ENCODE measurements at regions not wholly inside any gene's neighbourhood (a gene's known extent, or its start where the extent isn't known, plus 50 kb on each side); places are given as distances from the start of the nearest gene placed in this dataset.

- peaks cover 35% of the 10 kb centered on the region for H3K27me3 Mint-ChIP-seq
- no peaks in the 10 kb centered on the region for H3K36me3 Mint-ChIP-seq (ENCODE audit: insufficient read depth)
- DNase-seq (ENCODE audit: low spot score in 2 of 2): no peak
- no peaks in the 10 kb centered on the region for H3K9me3 Mint-ChIP-seq
- no peak overlapping the region for H3K4me3 Mint-ChIP-seq
- H3K4me1 Mint-ChIP-seq: no peaks in the 10 kb centered on the region
- no peak for ATAC-seq (replicated peaks; ENCODE audit: extremely low read depth, poor library complexity, severe bottlenecking)
- no peak overlapping the region for H3K27ac Mint-ChIP-seq (ENCODE audit: low read depth)
Observed at GRCh38 chr10:78378192-78378591, 344.5 kb downstream of the RPS24 start.

GRCh38 chr10:78381107-78381506, 347.4 kb downstream of the RPS24 start:
- H3K27ac Mint-ChIP-seq (ENCODE audit: low read depth): no peak overlapping the region
- ATAC-seq (replicated peaks; ENCODE audit: extremely low read depth, poor library complexity, severe bottlenecking): no peak

GRCh38 chr10:78382047-78382446, 348.4 kb downstream of the RPS24 start:
- ATAC-seq (replicated peaks; ENCODE audit: extremely low read depth, poor library complexity, severe bottlenecking) (no peak), DNase-seq (ENCODE audit: low spot score in 2 of 2) (no peak)
- peaks cover 53% of the 10 kb centered on the region for H3K27me3 Mint-ChIP-seq
- no peaks in the 10 kb centered on the region for H3K36me3 Mint-ChIP-seq (ENCODE audit: insufficient read depth)
- H3K4me3 Mint-ChIP-seq: no peak overlapping the region
- no peaks in the 10 kb centered on the region for H3K9me3 Mint-ChIP-seq
- no peaks in the 10 kb centered on the region for H3K4me1 Mint-ChIP-seq
- H3K27ac Mint-ChIP-seq (ENCODE audit: low read depth): no peak overlapping the region

More at GRCh38 chr10:78381107-78381506, 347.4 kb downstream of the RPS24 start:
- Mint-ChIP-seq H3K36me3 (ENCODE audit: insufficient read depth) (no peaks in the 10 kb centered on the region), H3K4me1 (no peaks in the 10 kb centered on the region), H3K9me3 (no peaks in the 10 kb centered on the region), H3K27me3 (peaks cover 53% of the 10 kb centered on the region), H3K4me3 (no peak overlapping the region)
- DNase-seq (ENCODE audit: low spot score in 2 of 2): no peak

DNA sequence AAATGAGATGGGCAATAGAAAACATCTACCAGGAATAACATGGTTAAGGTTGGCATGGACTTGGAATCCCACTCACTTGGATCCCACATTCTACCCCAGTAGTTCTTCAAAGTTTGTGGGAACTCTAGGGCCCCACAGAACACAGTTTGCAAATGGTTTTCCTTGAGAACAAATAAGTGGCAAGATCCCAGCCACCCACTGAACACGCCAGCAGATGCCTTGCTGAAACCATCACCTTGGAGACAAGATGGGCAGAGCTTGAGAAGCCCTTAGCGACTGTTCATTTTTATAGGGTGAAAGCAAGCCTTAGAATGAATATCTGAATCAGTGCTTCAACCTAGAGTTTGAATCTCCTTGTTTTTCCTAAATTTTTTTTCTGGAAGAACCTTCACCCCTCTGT, 349.1 kb downstream of the RPS24 start:
- peaks cover 57% of the 10 kb centered on the region for H3K27me3 Mint-ChIP-seq
- H3K4me1 Mint-ChIP-seq: no peaks in the 10 kb centered on the region
- ATAC-seq (replicated peaks; ENCODE audit: extremely low read depth, poor library complexity, severe bottlenecking) (no peak), DNase-seq (ENCODE audit: low spot score in 2 of 2) (no peak)
- no peaks in the 10 kb centered on the region for H3K9me3 Mint-ChIP-seq
- no peak overlapping the region for H3K4me3 Mint-ChIP-seq
- H3K27ac Mint-ChIP-seq (ENCODE audit: low read depth): no peak overlapping the region
- H3K36me3 Mint-ChIP-seq (ENCODE audit: insufficient read depth): no peaks in the 10 kb centered on the region

- Mint-ChIP-seq H3K36me3 (ENCODE audit: insufficient read depth) (no peaks in the 10 kb centered on the region), H3K4me3 (no peak overlapping the region), H3K4me1 (no peaks in the 10 kb centered on the region), H3K27me3 (peaks cover 64% of the 10 kb centered on the region), H3K9me3 (no peaks in the 10 kb centered on the region), H3K27ac (ENCODE audit: low read depth) (no peak overlapping the region)
- no peak for DNase-seq (ENCODE audit: low spot score in 2 of 2)
- ATAC-seq (replicated peaks; ENCODE audit: extremely low read depth, poor library complexity, severe bottlenecking): no peak
Observed at GRCh38 chr10:78383378-78384048, 349.9 kb downstream of the RPS24 start.

DNA sequence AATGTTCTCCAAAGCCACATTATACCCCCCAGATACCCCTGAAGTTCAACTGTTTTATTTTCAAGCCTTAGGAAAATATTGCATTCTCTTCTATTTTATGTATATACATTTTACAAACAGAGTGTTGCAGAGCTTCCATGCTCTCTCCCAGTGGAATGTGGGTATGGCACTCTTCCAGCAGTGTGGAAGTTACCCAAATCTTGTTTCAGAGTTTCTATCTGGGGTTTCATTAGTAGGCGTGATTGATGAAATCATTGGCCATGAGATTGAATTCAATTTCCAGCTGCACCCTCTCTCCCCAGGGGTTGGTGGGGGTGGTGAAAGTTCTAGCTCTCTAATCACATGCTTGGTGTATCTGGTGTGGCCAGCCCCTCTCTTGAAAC, 350.4 kb downstream of the RPS24 start:
- H3K36me3 Mint-ChIP-seq (ENCODE audit: insufficient read depth): no peaks in the 10 kb centered on the region
- H3K27me3 Mint-ChIP-seq: peaks cover 65% of the 10 kb centered on the region
- no peak overlapping the region for H3K27ac Mint-ChIP-seq (ENCODE audit: low read depth)
- DNase-seq (ENCODE audit: low spot score in 2 of 2): no peak
- no peaks in the 10 kb centered on the region for H3K9me3 Mint-ChIP-seq
- H3K4me3 Mint-ChIP-seq: no peak overlapping the region
- no peak for ATAC-seq (replicated peaks; ENCODE audit: extremely low read depth, poor library complexity, severe bottlenecking)
- H3K4me1 Mint-ChIP-seq: no peaks in the 10 kb centered on the region

GRCh38 chr10:78385599-78385998, 351.9 kb downstream of the RPS24 start:
- no peak overlapping the region for H3K4me3 Mint-ChIP-seq
- no peak for ATAC-seq (replicated peaks; ENCODE audit: extremely low read depth, poor library complexity, severe bottlenecking)
- H3K9me3 Mint-ChIP-seq: no peaks in the 10 kb centered on the region
- peaks cover 65% of the 10 kb centered on the region for H3K27me3 Mint-ChIP-seq
- H3K27ac Mint-ChIP-seq (ENCODE audit: low read depth): no peak overlapping the region
- no peak for DNase-seq (ENCODE audit: low spot score in 2 of 2)
- H3K36me3 Mint-ChIP-seq (ENCODE audit: insufficient read depth): no peaks in the 10 kb centered on the region
- H3K4me1 Mint-ChIP-seq: no peaks in the 10 kb centered on the region

DNA sequence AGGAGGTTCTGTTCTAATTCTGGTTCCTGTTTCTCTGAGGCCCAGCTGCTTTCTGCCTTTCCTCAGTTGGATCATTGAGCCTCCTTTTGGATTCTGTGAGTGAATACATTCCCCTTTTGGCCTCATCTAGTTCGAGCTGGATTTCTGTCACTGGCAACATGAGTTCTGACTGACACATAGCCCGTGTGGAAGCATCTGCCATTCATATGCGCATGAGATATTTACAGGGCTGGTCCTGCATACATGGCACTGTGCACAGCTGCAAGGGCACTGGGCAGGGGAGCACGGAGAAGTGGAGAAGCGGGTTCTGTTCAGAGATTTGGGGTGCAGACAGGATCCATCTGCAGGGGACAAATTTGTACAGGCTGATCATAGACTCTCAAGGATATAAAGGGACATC, 352.8 kb downstream of the RPS24 start:
- ATAC-seq (replicated peaks; ENCODE audit: extremely low read depth, poor library complexity, severe bottlenecking): no peak
- Mint-ChIP-seq H3K36me3 (ENCODE audit: insufficient read depth) (no peaks in the 10 kb centered on the region), H3K9me3 (no peaks in the 10 kb centered on the region), H3K27me3 (peaks cover 60% of the 10 kb centered on the region), H3K4me1 (no peaks in the 10 kb centered on the region), H3K27ac (ENCODE audit: low read depth) (no peak overlapping the region), H3K4me3 (no peak overlapping the region)
- DNase-seq (ENCODE audit: low spot score in 2 of 2): no peak

- Mint-ChIP-seq H3K27ac (ENCODE audit: low read depth) (no peak overlapping the region), H3K36me3 (ENCODE audit: insufficient read depth) (no peaks in the 10 kb centered on the region), H3K4me1 (no peaks in the 10 kb centered on the region), H3K27me3 (peaks cover 40% of the 10 kb centered on the region), H3K9me3 (no peaks in the 10 kb centered on the region), H3K4me3 (no peak overlapping the region)
- ATAC-seq (replicated peaks; ENCODE audit: extremely low read depth, poor library complexity, severe bottlenecking): no peak
- DNase-seq (ENCODE audit: low spot score in 2 of 2): no peak
Observed at GRCh38 chr10:78388331-78389050, 354.8 kb downstream of the RPS24 start.

- Mint-ChIP-seq H3K9me3 (no peaks in the 10 kb centered on the region), H3K4me3 (no peak overlapping the region), H3K4me1 (no peaks in the 10 kb centered on the region), H3K27ac (ENCODE audit: low read depth) (no peak overlapping the region), H3K27me3 (peaks cover 39% of the 10 kb centered on the region), H3K36me3 (ENCODE audit: insufficient read depth) (no peaks in the 10 kb centered on the region)
- no peak for ATAC-seq (replicated peaks; ENCODE audit: extremely low read depth, poor library complexity, severe bottlenecking)
- DNase-seq (ENCODE audit: low spot score in 2 of 2): no peak
Observed at GRCh38 chr10:78389419-78389818, 355.8 kb downstream of the RPS24 start.

DNA sequence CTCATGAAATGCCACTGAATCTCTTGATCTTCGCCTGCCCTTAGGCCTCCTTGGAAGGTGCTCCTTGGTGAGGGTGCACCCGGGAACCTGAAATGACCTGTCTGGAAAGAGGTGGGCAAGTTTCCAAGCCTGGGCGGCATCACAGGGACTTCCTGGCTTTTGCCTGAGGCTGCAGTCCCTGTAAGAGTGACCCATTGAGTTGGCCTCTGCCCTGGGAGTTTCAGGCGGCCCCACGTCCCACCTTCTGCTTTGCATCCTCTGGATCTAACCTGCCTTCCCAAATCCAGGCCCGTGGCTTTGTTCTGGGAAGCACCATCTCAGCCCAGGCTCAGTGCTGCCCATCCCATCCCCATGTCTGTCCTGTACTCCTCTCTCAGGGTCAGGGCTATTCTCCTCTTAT, 356.4 kb downstream of the RPS24 start:
- H3K4me3 Mint-ChIP-seq: no peak overlapping the region
- peaks cover 33% of the 10 kb centered on the region for H3K27me3 Mint-ChIP-seq
- no peak overlapping the region for H3K27ac Mint-ChIP-seq (ENCODE audit: low read depth)
- no peaks in the 10 kb centered on the region for H3K36me3 Mint-ChIP-seq (ENCODE audit: insufficient read depth)
- no peaks in the 10 kb centered on the region for H3K9me3 Mint-ChIP-seq
- H3K4me1 Mint-ChIP-seq: no peaks in the 10 kb centered on the region
- DNase-seq (ENCODE audit: low spot score in 2 of 2) (no peak), ATAC-seq (replicated peaks; ENCODE audit: extremely low read depth, poor library complexity, severe bottlenecking) (no peak)

DNA sequence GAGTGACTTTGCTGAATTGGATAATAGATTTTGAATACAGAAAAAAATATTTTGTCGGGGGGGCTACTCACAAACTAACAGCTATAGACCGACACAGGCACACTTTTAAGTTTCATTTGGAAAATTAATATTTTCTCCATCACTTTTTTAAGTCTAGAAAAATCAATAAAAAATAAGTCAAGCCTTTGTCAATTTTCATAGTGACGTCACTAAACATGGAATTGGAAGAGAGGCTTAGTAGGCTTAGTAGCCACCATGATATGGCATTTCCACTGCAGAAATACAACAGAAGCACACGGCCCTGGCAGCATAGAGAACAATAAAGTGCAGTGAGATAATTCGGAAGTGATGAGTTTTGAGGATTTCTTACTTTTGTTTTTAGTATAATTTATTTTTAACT, 357.2 kb downstream of the RPS24 start:
- Mint-ChIP-seq H3K4me3 (no peak overlapping the region), H3K4me1 (no peaks in the 10 kb centered on the region), H3K27me3 (peaks cover 27% of the 10 kb centered on the region), H3K27ac (ENCODE audit: low read depth) (no peak overlapping the region), H3K36me3 (ENCODE audit: insufficient read depth) (no peaks in the 10 kb centered on the region), H3K9me3 (no peaks in the 10 kb centered on the region)
- ATAC-seq (replicated peaks; ENCODE audit: extremely low read depth, poor library complexity, severe bottlenecking) (no peak), DNase-seq (ENCODE audit: low spot score in 2 of 2) (no peak)

- Mint-ChIP-seq H3K9me3 (no peaks in the 10 kb centered on the region), H3K27me3 (peaks cover 20% of the 10 kb centered on the region)
Observed at GRCh38 chr10:78391585-78391984, 357.9 kb downstream of the RPS24 start.

More at GRCh38 chr10:78391585-78391984, 357.9 kb downstream of the RPS24 start:
- DNase-seq (ENCODE audit: low spot score in 2 of 2) (no peak), ATAC-seq (replicated peaks; ENCODE audit: extremely low read depth, poor library complexity, severe bottlenecking) (no peak)
- Mint-ChIP-seq H3K4me1 (no peaks in the 10 kb centered on the region), H3K27ac (ENCODE audit: low read depth) (no peak overlapping the region), H3K36me3 (ENCODE audit: insufficient read depth) (no peaks in the 10 kb centered on the region), H3K4me3 (no peak overlapping the region)

Data from central memory CD8-positive, alpha-beta T cell (primary cell).